GM18858 (cell line): ENCODE measurements at regions not wholly inside any gene's neighbourhood (a gene's known extent, or its start where the extent isn't known, plus 50 kb on each side); places are given as distances from the start of the nearest gene placed in this dataset.
"Not testable (repeated sequence)": the region's sequence is repeated elsewhere in the genome, so short reads cannot be mapped to it uniquely, and the experiment has no call there.

Experiments used
- ATAC-seq: cut with Tn5 transposase; IDR thresholded peaks from one replicate; pipeline ENCODE4 v1.9.1; 2021; ENCODE audit not compliant: unreplicated experiment

- ATAC-seq, result no peak
Measured at GRCh38 chr6:144392536-144392935, 107.4 kb downstream of the UTRN start.

- ATAC-seq, result no peak
Measured at GRCh38 chr6:144394210-144394609, 109.1 kb downstream of the UTRN start.

GRCh38 chr6:144395014-144395413, 109.9 kb downstream of the UTRN start:
- ATAC-seq, result no peak

- no peak for ATAC-seq
Measured at GRCh38 chr6:144395826-144396225, 110.7 kb downstream of the UTRN start.

- ATAC-seq, result no peak
Measured at GRCh38 chr6:144397141-144397540, 112.0 kb downstream of the UTRN start.

GRCh38 chr6:144400321-144400720, 115.2 kb downstream of the UTRN start:
- ATAC-seq, result no peak

- ATAC-seq, result no peak
Measured at GRCh38 chr6:144401736-144402733, 116.9 kb downstream of the UTRN start.

GRCh38 chr6:144402750-144403149, 117.6 kb downstream of the UTRN start:
- ATAC-seq, result no peak

GRCh38 chr6:144405163-144405562, 120.0 kb downstream of the UTRN start:
- no peak for ATAC-seq

GRCh38 chr6:144406796-144407195, 121.7 kb downstream of the UTRN start:
- ATAC-seq, result no peak

- no peak for ATAC-seq
Measured at GRCh38 chr6:144408161-144408560, 123.0 kb downstream of the UTRN start.

- ATAC-seq, result no peak
Measured at GRCh38 chr6:144410059-144410458, 124.9 kb downstream of the UTRN start.

- not testable (repeated sequence) for ATAC-seq
Measured at GRCh38 chr6:144410574-144410973, 125.4 kb downstream of the UTRN start.

GRCh38 chr6:144411531-144412165, 126.5 kb downstream of the UTRN start:
- ATAC-seq, result no peak

GRCh38 chr6:144413418-144413817, 128.3 kb downstream of the UTRN start:
- ATAC-seq, result no peak

- no peak for ATAC-seq
Measured at GRCh38 chr6:144415014-144415413, 129.9 kb downstream of the UTRN start.

- no peak for ATAC-seq
Measured at GRCh38 chr6:144415835-144416237, 130.7 kb downstream of the UTRN start.

GRCh38 chr6:144416244-144416643, 131.1 kb downstream of the UTRN start:
- no peak for ATAC-seq

- ATAC-seq, result no peak
Measured at GRCh38 chr6:144416773-144417172, 131.6 kb downstream of the UTRN start.

GRCh38 chr6:144417681-144418080, 132.5 kb downstream of the UTRN start:
- ATAC-seq, result no peak

GRCh38 chr6:144418959-144419545, 133.9 kb downstream of the UTRN start:
- ATAC-seq, result no peak

GRCh38 chr6:144423167-144423566, 138.0 kb downstream of the UTRN start:
- ATAC-seq, result no peak
